ENCODE measurements at regions not wholly inside any gene's neighbourhood (a gene's known extent, or its start where the extent isn't known, plus 50 kb on each side); places are given as distances from the start of the nearest gene placed in this dataset.

GRCh38 chr10:128322950-128323349 is 196.7 kb upstream of the MKI67 start:
- Mint-ChIP-seq H3K27ac (no peak overlapping the region), H3K9me3 (peaks cover 76% of the 10 kb centered on the region), H3K27me3 (ENCODE audit: insufficient read depth) (peaks cover 2% of the 10 kb centered on the region; the same call in 1 of the 2 replicates), H3K4me3 (no peak overlapping the region), H3K4me1 (ENCODE audit: low read depth) (no peaks in the 10 kb centered on the region), H3K36me3 (ENCODE audit: low read depth) (no peaks in the 10 kb centered on the region)
- TF ChIP-seq CTCF (IDR thresholded peaks at IDR 0.05): no peak
- DNase-seq: no peak

- Mint-ChIP-seq H3K9me3 (peaks cover 78% of the 10 kb centered on the region), H3K4me1 (ENCODE audit: low read depth) (no peaks in the 10 kb centered on the region), H3K36me3 (ENCODE audit: low read depth) (no peaks in the 10 kb centered on the region), H3K27me3 (ENCODE audit: insufficient read depth) (peaks cover 2% of the 10 kb centered on the region; the same call in 1 of the 2 replicates), H3K4me3 (no peak overlapping the region), H3K27ac (no peak overlapping the region)
- no peak for DNase-seq
- no peak for TF ChIP-seq CTCF (IDR thresholded peaks at IDR 0.05)
Measured at GRCh38 chr10:128324058-128324827, 198.0 kb upstream of the MKI67 start.

GRCh38 chr10:128325788-128326187 is 199.6 kb upstream of the MKI67 start:
- peaks cover 76% of the 10 kb centered on the region for H3K9me3 Mint-ChIP-seq
- no peaks in the 10 kb centered on the region for H3K36me3 Mint-ChIP-seq (ENCODE audit: low read depth)
- no peak overlapping the region for H3K4me3 Mint-ChIP-seq
- H3K4me1 Mint-ChIP-seq (ENCODE audit: low read depth): no peaks in the 10 kb centered on the region
- DNase-seq: no peak
- peaks cover 2% of the 10 kb centered on the region; the same call in 1 of the 2 replicates for H3K27me3 Mint-ChIP-seq (ENCODE audit: insufficient read depth)
- TF ChIP-seq CTCF (IDR thresholded peaks at IDR 0.05): no peak
- H3K27ac Mint-ChIP-seq: no peak overlapping the region

- H3K27me3 Mint-ChIP-seq (ENCODE audit: insufficient read depth): peaks cover 2% of the 10 kb centered on the region; the same call in 1 of the 2 replicates
Measured at GRCh38 chr10:128326251-128326650, 200.0 kb upstream of the MKI67 start.

GRCh38 chr10:128326851-128327250 is 200.6 kb upstream of the MKI67 start:
- no peaks in the 10 kb centered on the region for H3K4me1 Mint-ChIP-seq (ENCODE audit: low read depth)
- DNase-seq: no peak
- H3K27me3 Mint-ChIP-seq (ENCODE audit: insufficient read depth): peaks cover 2% of the 10 kb centered on the region; the same call in 1 of the 2 replicates
- no peak overlapping the region for H3K27ac Mint-ChIP-seq
- no peak overlapping the region for H3K4me3 Mint-ChIP-seq
- no peak for TF ChIP-seq CTCF (IDR thresholded peaks at IDR 0.05)
- no peaks in the 10 kb centered on the region for H3K36me3 Mint-ChIP-seq (ENCODE audit: low read depth)
- peaks cover 69% of the 10 kb centered on the region for H3K9me3 Mint-ChIP-seq

More at GRCh38 chr10:128326251-128326650, 200.0 kb upstream of the MKI67 start:
- H3K27ac Mint-ChIP-seq: no peak overlapping the region
- no peak for TF ChIP-seq CTCF (IDR thresholded peaks at IDR 0.05)
- no peak overlapping the region for H3K4me3 Mint-ChIP-seq
- no peaks in the 10 kb centered on the region for H3K4me1 Mint-ChIP-seq (ENCODE audit: low read depth)
- no peaks in the 10 kb centered on the region for H3K36me3 Mint-ChIP-seq (ENCODE audit: low read depth)
- DNase-seq: no peak
- H3K9me3 Mint-ChIP-seq: peaks cover 72% of the 10 kb centered on the region

Data from HFFc6 (cell line).